Embryonic facial prominence (tissue), 1 donor: ENCODE measurements at regions not wholly inside any gene's neighbourhood (a gene's known extent, or its start where the extent isn't known, plus 50 kb on each side); places are given as distances from the start of the nearest gene placed in this dataset.

Experiments
- DNase-seq: peaks from one replicate; pipeline ENCODE4 v3.0.0-alpha.2; 2016; ENCODE audit errors: extremely low spot score

DNA sequence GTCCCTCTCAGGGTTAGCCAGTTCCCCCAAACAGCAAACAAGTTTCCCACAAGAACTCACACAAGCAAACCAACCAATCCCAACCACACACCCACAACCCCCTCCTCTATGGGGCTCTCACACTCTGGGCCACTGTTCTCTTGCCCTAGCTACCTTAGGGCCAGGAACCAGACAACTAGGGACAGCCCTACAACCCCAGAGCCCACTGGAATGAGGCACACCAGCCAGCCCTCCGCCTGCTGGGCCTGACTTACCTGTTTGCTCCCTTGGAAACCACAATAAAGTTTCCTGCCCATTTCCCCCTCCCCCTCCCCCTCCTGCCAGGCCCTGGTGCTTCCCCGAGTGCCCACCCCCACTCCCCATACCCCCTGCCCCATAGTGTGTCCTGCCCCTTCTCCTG, 132.6 kb downstream of the WDR11 start:
- DNase-seq: no peak

DNA sequence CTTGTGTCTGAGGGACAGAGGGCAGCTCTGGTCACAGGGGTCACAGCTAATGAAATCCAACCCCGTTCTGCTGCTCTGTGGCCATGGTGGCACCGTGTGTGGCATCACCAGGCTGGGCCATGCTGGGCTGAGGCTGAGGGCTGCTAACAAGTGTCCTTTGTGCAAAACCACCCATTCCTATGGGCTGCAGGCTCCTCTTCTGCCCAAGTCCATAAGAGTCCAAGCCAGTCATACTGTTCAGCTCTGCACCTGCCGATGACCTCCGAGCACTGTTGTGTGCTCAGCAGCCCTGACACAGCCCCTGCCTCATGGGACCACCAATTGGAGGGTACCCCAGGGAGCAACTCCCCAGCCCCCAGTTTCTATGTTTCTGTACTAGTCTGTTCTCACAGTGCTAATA, 133.1 kb downstream of the WDR11 start:
- no peak for DNase-seq

DNA sequence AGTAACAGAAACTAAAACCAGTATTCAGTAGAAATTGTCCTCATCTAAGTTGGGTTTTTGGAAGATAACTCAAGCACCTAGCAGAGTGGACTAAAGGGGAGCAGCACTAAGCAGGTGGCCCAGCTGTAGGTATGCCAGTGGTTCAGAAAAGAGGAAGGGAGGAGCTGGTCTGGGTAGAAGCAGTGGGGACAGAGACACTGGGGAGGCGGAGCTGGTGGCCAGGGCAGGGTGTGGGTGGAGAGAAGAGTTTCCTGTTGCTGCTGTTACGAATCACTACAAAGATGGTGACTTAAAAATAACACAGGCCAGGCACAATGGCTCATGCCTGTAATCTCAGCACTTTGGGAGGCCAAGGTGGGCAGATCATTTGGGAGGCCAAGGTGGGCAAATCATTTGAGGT, 136.2 kb downstream of the WDR11 start:
- DNase-seq: no peak

DNA sequence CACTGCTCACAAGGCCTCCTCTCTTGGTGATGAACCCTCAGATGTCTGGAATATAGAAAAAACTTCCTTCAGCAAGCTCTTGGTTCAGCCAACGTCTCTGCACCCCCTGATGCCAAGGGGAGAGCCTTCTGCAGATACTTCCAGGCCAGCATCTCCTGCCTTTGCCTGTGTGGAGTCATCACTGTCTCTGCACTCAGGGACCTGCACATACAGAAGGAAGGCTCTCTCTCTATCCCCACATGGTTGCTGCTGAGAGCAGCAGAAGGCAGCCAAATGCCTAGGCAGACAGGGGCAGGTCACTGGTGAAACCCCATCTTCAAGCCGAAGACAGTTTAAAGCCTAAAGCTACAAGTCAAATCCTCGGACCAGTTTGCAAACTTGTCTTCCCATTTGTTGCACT, 137.6 kb downstream of the WDR11 start:
- no peak for DNase-seq

- no peak for DNase-seq
Measured at GRCh38 chr10:120989279-120989678, 138.1 kb downstream of the WDR11 start.

DNA sequence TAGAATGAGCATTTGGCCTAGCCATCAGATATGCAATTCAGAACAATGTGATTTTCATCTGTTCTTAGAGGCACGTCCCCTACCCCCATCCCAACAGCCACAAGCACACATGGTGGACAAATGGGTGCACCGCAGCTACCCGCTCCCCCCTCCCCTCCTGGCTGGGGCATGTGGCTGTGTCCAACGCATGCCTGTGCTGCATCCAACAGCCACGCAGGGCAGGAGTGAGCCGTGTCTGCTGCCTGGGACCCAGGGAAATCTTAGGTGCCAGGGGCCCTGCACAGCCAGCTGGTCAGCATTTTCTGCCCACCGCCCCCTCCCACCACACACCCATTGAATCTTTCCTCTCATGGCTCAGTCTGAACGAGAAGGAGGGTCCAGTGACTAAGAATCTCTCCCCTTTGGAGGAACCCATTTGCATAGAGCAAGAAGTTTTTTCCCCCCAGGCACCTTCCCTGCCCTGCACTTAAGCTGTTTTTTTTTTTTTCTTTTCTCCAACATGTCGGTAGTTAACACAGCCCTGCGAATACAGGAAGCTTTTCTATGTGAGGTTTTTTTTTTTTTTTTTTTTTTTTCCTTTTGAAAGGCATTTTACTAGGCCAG, 138.9 kb downstream of the WDR11 start:
- no peak for DNase-seq

DNA sequence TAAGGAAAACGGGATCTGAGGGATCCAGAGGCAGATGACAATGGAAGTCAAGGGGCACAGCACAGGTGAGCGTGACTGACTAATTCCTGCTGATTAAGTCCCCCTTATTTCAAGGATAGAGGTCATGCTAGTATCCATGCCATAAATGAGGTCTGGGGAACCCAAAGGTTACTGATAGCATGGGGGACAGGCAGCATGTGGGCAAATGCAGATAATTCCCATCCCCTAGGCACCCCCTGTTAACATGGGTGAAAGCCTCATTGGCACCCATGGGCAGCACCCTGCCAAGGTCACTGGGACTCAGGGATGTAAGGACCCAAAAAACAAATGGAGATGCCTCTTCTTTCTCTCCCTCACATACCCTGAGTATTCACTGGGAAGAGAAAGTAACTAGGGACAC, 139.7 kb downstream of the WDR11 start:
- no peak for DNase-seq

GRCh38 chr10:120993089-120993488, 141.9 kb downstream of the WDR11 start:
- no peak for DNase-seq

GRCh38 chr10:120995768-120996167, 144.6 kb downstream of the WDR11 start:
- DNase-seq: no peak

DNA sequence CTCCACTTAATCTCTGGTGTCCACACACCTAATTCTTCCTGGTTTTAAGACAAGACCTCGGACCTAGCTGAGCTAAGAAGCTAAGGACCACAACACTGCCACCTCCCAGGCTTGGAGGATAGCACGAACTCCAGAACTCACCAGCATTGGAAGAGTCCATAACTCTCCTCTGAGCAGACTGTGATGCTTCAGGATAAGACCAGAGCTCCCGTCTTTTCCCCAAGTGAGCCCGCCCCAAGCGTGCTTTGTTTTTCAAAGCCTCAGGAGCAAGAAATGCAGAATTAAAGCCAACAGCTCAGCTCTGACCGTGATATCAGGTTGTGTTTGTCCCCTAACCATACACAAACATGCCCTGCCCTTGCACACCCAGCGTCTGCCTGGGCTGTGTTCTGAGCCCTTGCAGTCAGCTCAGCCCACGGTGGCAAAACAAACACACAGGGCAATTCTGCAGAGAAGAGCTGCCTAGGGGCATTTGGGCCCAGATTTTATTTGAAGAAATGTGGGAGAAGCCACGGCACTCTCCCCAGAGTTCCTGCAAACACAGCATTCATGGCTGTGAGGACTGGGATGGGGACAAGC, 145.4 kb downstream of the WDR11 start:
- DNase-seq: no peak

- DNase-seq: no peak
Measured at GRCh38 chr10:120997313-120997712, 146.2 kb downstream of the WDR11 start.

DNA sequence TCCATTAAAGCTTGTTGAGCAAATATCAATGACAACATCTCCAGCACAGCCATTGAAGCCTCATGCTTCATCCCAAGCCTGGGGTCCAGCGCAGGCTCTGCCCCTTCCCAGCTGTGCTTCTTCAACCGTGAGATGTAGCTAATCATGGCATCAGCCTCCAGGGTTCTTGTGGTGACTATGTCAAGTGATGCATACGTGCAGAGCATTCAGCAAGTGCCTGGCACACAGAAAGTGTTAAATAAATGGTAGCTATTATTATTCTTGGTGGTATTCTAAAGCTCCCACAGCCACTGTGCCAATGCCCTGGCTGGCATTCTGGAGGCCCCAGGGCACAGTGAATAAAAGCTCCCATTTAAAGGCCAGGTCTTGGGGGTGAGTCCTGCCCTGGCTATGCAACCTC, 146.6 kb downstream of the WDR11 start:
- DNase-seq: no peak

- DNase-seq: no peak
Measured at GRCh38 chr10:120998251-120998650, 147.1 kb downstream of the WDR11 start.

DNA sequence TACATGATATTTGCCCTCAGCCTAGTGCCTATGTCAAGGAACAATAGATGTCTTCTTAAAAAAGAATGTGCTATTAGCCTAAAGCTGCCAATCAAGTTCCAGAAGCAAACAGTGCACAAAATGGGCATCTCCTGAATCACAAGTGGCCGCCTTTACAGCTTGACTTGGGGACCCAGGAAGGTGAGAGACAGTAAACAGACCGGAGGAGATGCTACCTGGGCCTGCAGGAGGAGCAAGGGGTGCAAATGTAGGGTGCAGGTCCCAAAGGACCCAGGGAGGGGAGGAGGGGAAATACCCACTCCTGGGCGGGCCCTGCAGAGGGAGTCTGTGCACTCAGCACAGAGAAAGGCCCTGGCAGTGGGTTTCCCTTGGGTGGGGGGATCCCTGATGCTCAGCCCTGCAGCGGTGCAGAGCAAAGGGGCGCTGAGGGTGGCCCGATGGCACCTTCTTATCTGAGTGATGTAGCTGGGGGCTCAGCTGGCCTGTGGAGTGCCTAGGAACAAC, 147.7 kb downstream of the WDR11 start:
- no peak for DNase-seq

GRCh38 chr10:120999868-121000267, 148.7 kb downstream of the WDR11 start:
- DNase-seq: no peak

- DNase-seq: no peak
Measured at GRCh38 chr10:121002586-121003205, 151.5 kb downstream of the WDR11 start.

DNA sequence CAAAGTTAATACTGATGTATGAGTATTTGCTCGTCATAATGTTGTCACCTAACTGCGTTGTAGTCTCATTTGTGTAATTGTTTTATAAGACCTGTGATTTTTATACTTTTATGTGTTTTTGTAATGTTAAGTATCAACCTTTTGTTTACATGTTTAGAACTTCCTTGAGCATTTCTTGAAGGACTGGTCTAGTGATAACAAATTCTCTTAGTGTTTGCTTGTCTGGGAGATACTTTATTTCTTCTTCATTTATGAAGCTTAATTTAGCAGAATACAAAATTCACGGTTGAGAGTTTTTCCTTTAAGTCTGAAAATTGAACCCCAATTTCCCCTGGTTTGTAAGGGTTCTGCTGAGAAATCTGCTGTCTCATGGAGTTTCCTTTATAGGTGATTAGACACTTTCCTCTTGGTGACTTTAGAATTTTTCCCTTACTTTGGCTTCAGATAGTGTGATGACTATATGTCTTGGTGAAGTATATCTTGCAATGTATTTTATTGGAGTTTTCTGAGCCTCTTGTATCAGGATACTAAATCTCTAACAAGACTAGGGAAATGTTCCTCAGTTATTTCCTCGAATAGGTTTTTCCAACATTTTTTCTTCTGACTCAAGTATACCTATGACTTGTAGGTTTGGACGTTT, 154.9 kb downstream of the WDR11 start:
- DNase-seq: no peak

GRCh38 chr10:121007264-121007663, 156.1 kb downstream of the WDR11 start:
- no peak for DNase-seq

DNA sequence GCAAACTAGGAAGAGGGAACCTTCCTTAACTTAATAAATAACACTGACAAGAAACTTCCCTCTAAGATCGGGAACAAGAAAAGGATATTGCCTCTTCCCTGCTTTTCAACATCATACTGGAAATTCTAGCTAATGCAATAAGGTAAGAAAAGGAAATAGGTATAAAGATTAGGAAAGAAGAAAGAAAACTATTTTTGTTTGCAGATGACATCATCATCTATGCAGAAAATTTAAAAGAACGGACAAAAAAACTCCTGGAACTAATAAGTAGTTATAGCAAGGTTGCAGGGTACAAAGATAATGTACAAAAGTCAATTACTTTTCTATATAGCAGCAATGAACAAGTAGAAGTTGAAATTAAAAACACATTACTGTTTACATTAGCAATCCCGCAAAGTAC, 164.8 kb downstream of the WDR11 start:
- DNase-seq: no peak

GRCh38 chr10:121024905-121025584, 173.9 kb downstream of the WDR11 start:
- no peak for DNase-seq

- DNase-seq: no peak
Measured at GRCh38 chr10:121025731-121026130, 174.6 kb downstream of the WDR11 start.

GRCh38 chr10:121027371-121027770, 176.2 kb downstream of the WDR11 start:
- DNase-seq: no peak
